Vagina (tissue), 2 donors: ENCODE measurements at regions not wholly inside any gene's neighbourhood (a gene's known extent, or its start where the extent isn't known, plus 50 kb on each side); places are given as distances from the start of the nearest gene placed in this dataset.

Source experiments
- DNase-seq, 2 donors: peaks; one replicate each; pipeline ENCODE4 v3.0.0-alpha.2; 2017; ENCODE audit errors: extremely low spot score in 2 of 2
- H3K27ac ChIP-seq: fragments of 200-600 bp; sonication (generic); one replicate; pipeline ENCODE4 v1.5.1; 2019
- H3K27me3 ChIP-seq: fragments of 200-600 bp; sonication (generic); one replicate; pipeline ENCODE4 v1.5.1; 2019
- H3K36me3 ChIP-seq, 2 donors: fragments of 200-600 bp; sonication (generic); one replicate each; pipeline ENCODE4 v1.5.1; 2017 to 2019
- H3K4me1 ChIP-seq: fragments of 200-600 bp; sonication (generic); one replicate; pipeline ENCODE4 v1.5.1; 2019
- H3K4me3 ChIP-seq, 2 donors: fragments of 200-600 bp; sonication (generic); 1 replicate in 1 of 2; 2 replicates in 1 of 2; pipeline ENCODE4 v1.5.1; 2016 to 2019
- H3K9me3 ChIP-seq: fragments of 200-600 bp; sonication (generic); one replicate; pipeline ENCODE4 v1.5.1; 2019
- CTCF ChIP-seq, 3 experiments: fragments of 450-650 bp in 2 of 3; fragments of 200-600 bp in 1 of 3; sonication (generic) in 1 of 3; IDR thresholded peaks; one replicate each; pipeline ENCODE4 v1.5.1; 2017 to 2019; ENCODE audit warnings: antibody characterized with exemption in 3 of 3, mild to moderate bottlenecking in 2 of 3, moderate library complexity in 2 of 3
- POLR2A ChIP-seq, 2 donors: fragments of 450-650 bp; IDR thresholded peaks; one replicate each; pipeline ENCODE4 v1.6.1; 2017; ENCODE audit warnings: antibody characterized with exemption in 2 of 2, mild to moderate bottlenecking in 2 of 2, moderate library complexity in 2 of 2
- POLR2AphosphoS5 ChIP-seq, 2 donors: sonication (generic); formaldehyde crosslinking; IDR thresholded peaks; one replicate each; pipeline ENCODE4 v1.9.0; 2017; ENCODE audit warnings: antibody characterized with exemption in 2 of 2, mild to moderate bottlenecking in 2 of 2, low read depth in 1 of 2; ENCODE audit not compliant: insufficient read depth in 1 of 2
- intact Hi-C: fragments of 100-400 bp; cut with DNase I; formaldehyde crosslinking; loops from one replicate; pipeline ENCODE4 v1.15.1; 2023

GRCh38 chr2:18332477-18332876, 228.0 kb downstream of the RDH14 start:
- intact Hi-C loops: no loop called here
- H3K4me3 ChIP-seq: no peak overlapping the region
- H3K9me3 ChIP-seq: no peaks in the 10 kb centered on the region
- H3K27ac ChIP-seq: no peak overlapping the region
- H3K36me3 ChIP-seq: no peaks in the 10 kb centered on the region
- no peak for DNase-seq
- no peaks in the 10 kb centered on the region for H3K27me3 ChIP-seq
- TF ChIP-seq POLR2A (IDR thresholded peaks at IDR 0.05): no peak
- no peak for TF ChIP-seq POLR2AphosphoS5 (IDR thresholded peaks at IDR 0.05; ENCODE audit: insufficient read depth in 1 of 2, low read depth in 1 of 2)
- TF ChIP-seq CTCF (IDR thresholded peaks at IDR 0.05): no peak
- H3K4me1 ChIP-seq: no peaks in the 10 kb centered on the region

- no peak overlapping the region for H3K4me3 ChIP-seq
- DNase-seq: no peak
- intact Hi-C loops: no loop called here
- H3K36me3 ChIP-seq: no peaks in the 10 kb centered on the region
- H3K27ac ChIP-seq: no peak overlapping the region
- no peaks in the 10 kb centered on the region for H3K4me1 ChIP-seq
- H3K27me3 ChIP-seq: no peaks in the 10 kb centered on the region
- no peaks in the 10 kb centered on the region for H3K9me3 ChIP-seq
- TF ChIP-seq CTCF (IDR thresholded peaks at IDR 0.05) (no peak), POLR2A (IDR thresholded peaks at IDR 0.05) (no peak), POLR2AphosphoS5 (IDR thresholded peaks at IDR 0.05; ENCODE audit: insufficient read depth in 1 of 2, low read depth in 1 of 2) (no peak)
These were observed 235.3 kb downstream of the RDH14 start for GRCh38 chr2:18325118-18325517.

- TF ChIP-seq POLR2A (IDR thresholded peaks at IDR 0.05) (no peak), CTCF (IDR thresholded peaks at IDR 0.05) (no peak), POLR2AphosphoS5 (IDR thresholded peaks at IDR 0.05; ENCODE audit: insufficient read depth in 1 of 2, low read depth in 1 of 2) (no peak)
- H3K4me1 ChIP-seq: no peaks in the 10 kb centered on the region
- no peak overlapping the region for H3K27ac ChIP-seq
- intact Hi-C loops: no loop called here
- no peaks in the 10 kb centered on the region for H3K36me3 ChIP-seq
- H3K9me3 ChIP-seq: no peaks in the 10 kb centered on the region
- no peak for DNase-seq
- H3K27me3 ChIP-seq: no peaks in the 10 kb centered on the region
- no peak overlapping the region for H3K4me3 ChIP-seq
These were observed 240.5 kb downstream of the RDH14 start for GRCh38 chr2:18319987-18320386.

- H3K27me3 ChIP-seq: no peaks in the 10 kb centered on the region
- no peak for DNase-seq
- no peak for TF ChIP-seq POLR2A (IDR thresholded peaks at IDR 0.05)
- no peak for TF ChIP-seq POLR2AphosphoS5 (IDR thresholded peaks at IDR 0.05; ENCODE audit: insufficient read depth in 1 of 2, low read depth in 1 of 2)
- no peak for TF ChIP-seq CTCF (IDR thresholded peaks at IDR 0.05)
- H3K36me3 ChIP-seq: no peaks in the 10 kb centered on the region
- no peaks in the 10 kb centered on the region for H3K9me3 ChIP-seq
- no peak overlapping the region for H3K4me3 ChIP-seq
- intact Hi-C loops: no loop called here
- no peak overlapping the region for H3K27ac ChIP-seq
- H3K4me1 ChIP-seq: peaks cover 8% of the 10 kb centered on the region
These were observed 243.4 kb downstream of the RDH14 start for GRCh38 chr2:18317017-18317416.

GRCh38 chr2:18312818-18313217, 247.6 kb downstream of the RDH14 start:
- intact Hi-C loops: no loop called here
- TF ChIP-seq POLR2AphosphoS5 (IDR thresholded peaks at IDR 0.05; ENCODE audit: insufficient read depth in 1 of 2, low read depth in 1 of 2): no peak
- TF ChIP-seq POLR2A (IDR thresholded peaks at IDR 0.05): no peak
- TF ChIP-seq CTCF (IDR thresholded peaks at IDR 0.05): no peak
- no peaks in the 10 kb centered on the region for H3K27me3 ChIP-seq
- H3K4me3 ChIP-seq: no peak overlapping the region
- DNase-seq: no peak
- H3K36me3 ChIP-seq: no peaks in the 10 kb centered on the region
- no peaks in the 10 kb centered on the region for H3K9me3 ChIP-seq
- no peak overlapping the region for H3K27ac ChIP-seq
- peaks cover 12% of the 10 kb centered on the region for H3K4me1 ChIP-seq
